Cardiac fibroblast (primary cell): ENCODE measurements at regions not wholly inside any gene's neighbourhood (a gene's known extent, or its start where the extent isn't known, plus 50 kb on each side); places are given as distances from the start of the nearest gene placed in this dataset.

Source experiments
- DNase-seq, 2 donors: peaks; one replicate each; pipeline versions ENCODE4 v3.0.0 to v3.0.0-alpha.2; 2010; ENCODE audit warnings: low read depth in 2 of 2
- H3K4me3 ChIP-seq, 2 donors: replicated peaks in 1 of 2; 1 replicate in 1 of 2; 2 replicates in 1 of 2; pipeline ENCODE4 v1.5.1; 2011; ENCODE audit warnings: low read depth in 2 of 2, low read length in 2 of 2, mild to moderate bottlenecking in 2 of 2, moderate library complexity in 1 of 2
- TF ChIP-seq, protein P1 (sequence below): IDR thresholded peaks from one replicate; pipeline ENCODE4 v1.5.1; 2011; ENCODE audit warnings: low read depth, mild to moderate bottlenecking, low read length, inconsistent platforms

- H3K4me3 ChIP-seq: no peak overlapping the region
- DNase-seq: peak in 1 of 2 donors; percentile 51
These were observed 108.0 kb upstream of the DPYD start for GRCh38 chr1:98028800-98029199.

DNA sequence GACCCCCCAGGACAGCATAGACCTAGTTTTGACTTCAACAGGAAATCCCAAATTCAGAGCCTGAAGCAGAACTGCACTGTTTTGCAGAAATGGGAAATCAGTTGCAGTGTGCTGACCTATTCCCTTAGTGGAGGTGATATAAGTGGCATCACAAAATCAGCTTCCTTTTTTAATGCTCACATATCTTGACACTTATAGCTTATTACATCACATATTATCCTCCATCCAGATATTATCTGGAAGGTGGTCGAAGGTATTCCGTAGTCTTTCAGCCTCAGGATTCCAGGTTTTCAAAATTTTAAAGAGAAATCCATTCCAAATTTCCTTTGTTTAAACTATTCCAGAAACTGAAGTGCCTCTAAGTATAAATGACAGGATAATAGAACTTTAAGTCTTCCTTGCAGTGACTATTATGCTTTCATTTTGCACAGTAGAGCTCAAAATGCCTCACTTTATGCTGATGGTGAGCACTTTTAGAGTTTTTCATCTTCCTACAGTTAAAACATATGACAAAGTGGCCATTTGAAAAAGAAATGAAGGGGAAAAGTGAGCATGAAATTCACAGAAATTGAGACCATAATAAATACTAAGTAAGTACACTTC is 106.4 kb upstream of the DPYD start:
- TF ChIP-seq, protein P1, sequence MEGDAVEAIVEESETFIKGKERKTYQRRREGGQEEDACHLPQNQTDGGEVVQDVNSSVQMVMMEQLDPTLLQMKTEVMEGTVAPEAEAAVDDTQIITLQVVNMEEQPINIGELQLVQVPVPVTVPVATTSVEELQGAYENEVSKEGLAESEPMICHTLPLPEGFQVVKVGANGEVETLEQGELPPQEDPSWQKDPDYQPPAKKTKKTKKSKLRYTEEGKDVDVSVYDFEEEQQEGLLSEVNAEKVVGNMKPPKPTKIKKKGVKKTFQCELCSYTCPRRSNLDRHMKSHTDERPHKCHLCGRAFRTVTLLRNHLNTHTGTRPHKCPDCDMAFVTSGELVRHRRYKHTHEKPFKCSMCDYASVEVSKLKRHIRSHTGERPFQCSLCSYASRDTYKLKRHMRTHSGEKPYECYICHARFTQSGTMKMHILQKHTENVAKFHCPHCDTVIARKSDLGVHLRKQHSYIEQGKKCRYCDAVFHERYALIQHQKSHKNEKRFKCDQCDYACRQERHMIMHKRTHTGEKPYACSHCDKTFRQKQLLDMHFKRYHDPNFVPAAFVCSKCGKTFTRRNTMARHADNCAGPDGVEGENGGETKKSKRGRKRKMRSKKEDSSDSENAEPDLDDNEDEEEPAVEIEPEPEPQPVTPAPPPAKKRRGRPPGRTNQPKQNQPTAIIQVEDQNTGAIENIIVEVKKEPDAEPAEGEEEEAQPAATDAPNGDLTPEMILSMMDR: no peak
- no peak overlapping the region for H3K4me3 ChIP-seq
- no peak for DNase-seq

More at GRCh38 chr1:98028800-98029199, 108.0 kb upstream of the DPYD start:
- TF ChIP-seq, protein P1: no peak

DNA sequence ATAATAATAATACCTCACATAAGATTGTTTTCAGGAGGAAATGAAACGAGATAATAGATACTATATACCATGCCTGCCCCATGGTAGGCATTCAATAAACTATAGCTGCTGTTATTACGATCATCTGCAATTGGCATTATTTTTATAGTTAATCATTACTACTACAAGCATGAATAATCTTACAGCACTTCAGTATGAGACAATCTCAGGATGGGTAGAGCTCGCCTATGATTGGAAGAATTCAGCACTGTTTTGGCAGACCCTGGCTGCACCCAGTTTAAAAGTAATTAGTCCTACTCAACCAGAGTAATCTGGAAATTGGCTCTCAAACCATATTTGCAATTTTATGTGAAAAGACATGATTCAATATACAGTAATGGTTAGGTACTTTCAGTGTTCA is 105.0 kb upstream of the DPYD start:
- DNase-seq: no peak
- H3K4me3 ChIP-seq: no peak overlapping the region
- TF ChIP-seq, protein P1: no peak

GRCh38 chr1:98021126-98021525 is 100.3 kb upstream of the DPYD start:
- DNase-seq: no peak
- H3K4me3 ChIP-seq: no peak overlapping the region
- TF ChIP-seq, protein P1: no peak

DNA sequence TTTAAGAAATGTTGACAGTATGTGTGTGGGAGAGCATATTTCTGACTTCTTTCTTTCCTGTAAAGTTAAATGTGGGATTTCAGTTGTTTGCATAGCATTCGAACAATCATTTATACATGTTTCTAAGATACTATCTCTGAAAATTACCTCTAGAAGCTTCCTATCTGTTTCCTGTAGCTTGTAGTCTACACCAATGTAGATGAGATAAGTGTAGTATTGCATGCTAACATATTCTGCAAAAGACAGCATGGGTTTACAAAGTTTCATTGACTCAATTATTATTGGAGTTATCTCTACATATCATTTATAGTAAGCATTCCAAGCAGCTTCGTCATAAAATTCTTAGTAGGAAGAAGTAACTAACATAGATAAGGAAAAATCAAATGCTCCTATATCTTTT is 98.9 kb upstream of the DPYD start:
- TF ChIP-seq, protein P1: no peak
- no peak overlapping the region for H3K4me3 ChIP-seq
- DNase-seq: no peak

DNA sequence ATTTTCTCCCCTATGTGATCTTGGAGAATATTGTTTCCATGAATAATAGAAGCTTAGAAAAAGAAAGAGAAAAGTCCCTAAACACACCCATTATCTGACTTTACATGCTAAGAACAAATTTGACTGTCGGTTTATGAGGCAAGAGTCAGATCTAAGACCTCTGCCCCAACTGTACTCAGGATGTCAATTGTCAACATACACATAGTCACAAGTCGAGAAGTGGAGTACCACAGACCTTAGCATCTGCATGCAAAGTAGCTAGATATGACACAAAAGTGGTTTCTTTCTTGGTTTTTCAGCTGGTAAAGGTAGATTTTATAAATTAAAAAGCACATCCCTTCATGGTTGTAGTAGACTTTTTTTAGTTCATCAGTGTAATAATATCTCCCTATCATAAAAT is 97.2 kb upstream of the DPYD start:
- TF ChIP-seq, protein P1: no peak
- no peak overlapping the region for H3K4me3 ChIP-seq
- DNase-seq: no peak

DNA sequence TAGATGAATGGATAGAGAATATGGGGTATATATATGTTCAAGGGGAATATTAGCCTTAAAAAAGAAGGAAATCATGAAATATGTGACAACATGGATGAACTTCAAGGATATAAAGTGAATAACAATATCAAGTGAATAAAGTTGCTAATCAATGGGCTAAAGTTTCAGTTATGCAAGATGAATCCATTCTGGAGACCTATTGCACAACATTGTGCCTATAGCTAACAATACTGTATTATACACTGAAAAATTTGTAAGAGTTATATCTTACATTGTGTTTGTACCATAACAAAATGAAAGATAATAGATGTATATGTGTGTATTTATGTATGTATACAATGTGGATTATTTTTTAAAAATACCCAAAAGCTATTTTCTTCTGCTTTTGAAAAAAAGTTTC is 96.3 kb upstream of the DPYD start:
- TF ChIP-seq, protein P1: no peak
- DNase-seq: no peak
- no peak overlapping the region for H3K4me3 ChIP-seq
